ENCODE measurements at regions not wholly inside any gene's neighbourhood (a gene's known extent, or its start where the extent isn't known, plus 50 kb on each side); places are given as distances from the start of the nearest gene placed in this dataset.
A peak's percentile ranks its signal among the peaks of the same experiment; 100 is the strongest.

DNA sequence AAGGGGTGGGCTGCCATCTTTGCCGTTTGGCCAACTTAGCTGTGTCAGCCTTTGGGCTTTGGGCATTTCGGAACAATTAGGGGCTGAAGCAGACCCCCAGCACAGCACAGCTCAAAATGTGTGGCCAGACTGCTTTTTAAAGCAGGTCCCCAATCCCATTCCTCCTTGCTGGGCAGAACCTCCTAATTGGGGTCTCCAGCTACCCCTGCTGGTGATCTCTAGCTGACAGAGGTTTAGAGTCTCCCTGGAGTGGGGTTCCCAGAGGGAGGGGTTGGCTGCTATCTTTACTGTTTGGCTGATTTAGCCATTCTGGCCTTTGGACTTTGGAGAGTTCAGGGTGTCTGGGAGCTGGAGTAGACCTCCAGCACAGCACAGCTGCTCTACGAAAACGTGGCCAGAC, 71.5 kb upstream of the LHCGR start:
- POLR2A ChIA-PET (ENCODE audit: partially characterized antibody), result interaction anchor here (1.0 kb wide), 1 partner anchor 20 kb away, joined by 3 read pairs; no protein-coding TSS in a partner anchor
- CTCF ChIA-PET (ENCODE audit: partially characterized antibody), result interaction anchor here (0.7 to 1.4 kb wide), 6 partner anchors 12 to 227 kb away, joined by 3 to 5 read pairs (median 3); no protein-coding TSS in a partner anchor
- no peak overlapping the region for H2BK20ac ChIP-seq (ENCODE audit: low read length)

More for the DNA sequence above, 71.5 kb upstream of the LHCGR start:
- Histone ChIP-seq H3K56ac (replicated peaks; ENCODE audit: insufficient read length, low read depth, low read length) (no peak overlapping the region), H4K20me1 (replicated peaks in 1 of 2; ENCODE audit: control insufficient read depth in 1 of 2, insufficient read depth in 2 of 2, low read length in 2 of 2) (no peaks in the 10 kb centered on the region), H2AK5ac (ENCODE audit: low read depth, low read length) (no peak overlapping the region), H2BK12ac (ENCODE audit: low read depth, low read length) (no peak overlapping the region), H3K9ac (replicated peaks in 1 of 4; ENCODE audit: extremely low read depth in 1 of 4, low read depth in 3 of 4, low read length in 3 of 4) (no peak overlapping the region), H4K5ac (ENCODE audit: insufficient read length, low read depth, low read length) (no peak overlapping the region), H3K4me3 (ENCODE audit: extremely low read depth in 1 of 4, insufficient read depth in 2 of 4, low read depth in 3 of 4, low read length in 4 of 4) (no peak overlapping the region), H3K9me3 (ENCODE audit: insufficient read depth in 2 of 2, low read depth in 1 of 2, low read length in 1 of 2) (no peaks in the 10 kb centered on the region), H3K79me2 (ENCODE audit: control insufficient read depth in 1 of 2, insufficient read depth in 2 of 2, low read length in 2 of 2) (no peaks in the 10 kb centered on the region), H2BK120ac (replicated peaks; ENCODE audit: low read depth, low read length) (no peak overlapping the region), H2BK15ac (ENCODE audit: low read length) (no peak overlapping the region), H2BK5ac (ENCODE audit: low read depth, low read length) (no peak overlapping the region), H3K27me3 (replicated peaks in 1 of 4; ENCODE audit: control insufficient read depth in 3 of 4, extremely low read depth in 1 of 4, insufficient read depth in 3 of 4, low read length in 3 of 4) (no peaks in the 10 kb centered on the region), H2AFZ (ENCODE audit: low read length) (no peak overlapping the region), H3K27ac (ENCODE audit: low read depth, low read length) (no peak overlapping the region), H3K4ac (replicated peaks; ENCODE audit: insufficient read length, low read depth, low read length) (no peak overlapping the region), H3K14ac (ENCODE audit: insufficient read length) (no peak overlapping the region), H3K23ac (ENCODE audit: insufficient read length) (no peak overlapping the region), H3K23me2 (ENCODE audit: low read depth, low read length) (no peaks in the 10 kb centered on the region), H4K8ac (ENCODE audit: extremely low read depth, insufficient read depth, low read length) (no peak overlapping the region), H3K4me2 (ENCODE audit: insufficient read depth in 1 of 2, low read depth in 2 of 2, low read length in 2 of 2) (no peak overlapping the region), H4K91ac (replicated peaks; ENCODE audit: insufficient read length, low read length) (no peak overlapping the region), H3K36me3 (ENCODE audit: control insufficient read depth in 2 of 4, insufficient read depth in 4 of 4, low read length in 3 of 4) (no peaks in the 10 kb centered on the region), H3K79me1 (ENCODE audit: low read depth, low read length) (no peaks in the 10 kb centered on the region), H3K4me1 (replicated peaks in 1 of 4; ENCODE audit: control insufficient read depth in 3 of 4, insufficient read depth in 4 of 4, low read length in 3 of 4) (no peaks in the 10 kb centered on the region), H3K18ac (ENCODE audit: extremely low read depth, low read length) (no peak overlapping the region)
- TF ChIP-seq RAD21 (IDR thresholded peaks at IDR 0.05 in 1 of 2, conservative IDR thresholded peaks at IDR 0.05 in 1 of 2; ENCODE audit: low read depth in 2 of 2, low read length in 2 of 2) (peak; percentile 40 to 55), KDM4A (IDR thresholded peaks at IDR 0.05; ENCODE audit: low read depth, low read length, severe bottlenecking) (no peak), SP2 (IDR thresholded peaks at IDR 0.05; ENCODE audit: low read length) (no peak)
- TF ChIP-seq, protein P1, sequence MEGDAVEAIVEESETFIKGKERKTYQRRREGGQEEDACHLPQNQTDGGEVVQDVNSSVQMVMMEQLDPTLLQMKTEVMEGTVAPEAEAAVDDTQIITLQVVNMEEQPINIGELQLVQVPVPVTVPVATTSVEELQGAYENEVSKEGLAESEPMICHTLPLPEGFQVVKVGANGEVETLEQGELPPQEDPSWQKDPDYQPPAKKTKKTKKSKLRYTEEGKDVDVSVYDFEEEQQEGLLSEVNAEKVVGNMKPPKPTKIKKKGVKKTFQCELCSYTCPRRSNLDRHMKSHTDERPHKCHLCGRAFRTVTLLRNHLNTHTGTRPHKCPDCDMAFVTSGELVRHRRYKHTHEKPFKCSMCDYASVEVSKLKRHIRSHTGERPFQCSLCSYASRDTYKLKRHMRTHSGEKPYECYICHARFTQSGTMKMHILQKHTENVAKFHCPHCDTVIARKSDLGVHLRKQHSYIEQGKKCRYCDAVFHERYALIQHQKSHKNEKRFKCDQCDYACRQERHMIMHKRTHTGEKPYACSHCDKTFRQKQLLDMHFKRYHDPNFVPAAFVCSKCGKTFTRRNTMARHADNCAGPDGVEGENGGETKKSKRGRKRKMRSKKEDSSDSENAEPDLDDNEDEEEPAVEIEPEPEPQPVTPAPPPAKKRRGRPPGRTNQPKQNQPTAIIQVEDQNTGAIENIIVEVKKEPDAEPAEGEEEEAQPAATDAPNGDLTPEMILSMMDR (IDR thresholded peaks at IDR 0.05; ENCODE audit: control extremely low read depth in 1 of 3, insufficient read depth in 1 of 3, low read depth in 1 of 3, low read length in 3 of 3), result peak in 2 of 3 experiments; percentile 24 to 28; a peak in 2 of 4 replicates
- WGBS, 2 experiments (ENCODE audit: extremely low coverage in 1 of 2, insufficient coverage in 1 of 2, insufficient read length in 1 of 2, insufficient replicate concordance in 2 of 2, low coverage in 1 of 2, low lambda C conversion rate in 2 of 2, missing lambda C conversion rate in 1 of 2), result 97% methylated on average over 4 of the region's 4 CpGs; no CpG with 5 or more reads in 1 of the 2 experiments
- DNase-seq (ENCODE audit: low read depth in 1 of 2, low spot score in 2 of 2) (no peak), FAIRE-seq (no peak)
